GM21825 (cell line): ENCODE measurements at regions not wholly inside any gene's neighbourhood (a gene's known extent, or its start where the extent isn't known, plus 50 kb on each side); places are given as distances from the start of the nearest gene placed in this dataset.

Experiments used
- ATAC-seq: cut with Tn5 transposase; IDR thresholded peaks from one replicate; pipeline ENCODE4 v1.9.1; 2021; ENCODE audit warnings: mild to moderate bottlenecking, moderate library complexity; ENCODE audit not compliant: unreplicated experiment

- no peak for ATAC-seq
Measured at GRCh38 chr11:92527467-92527866, 302.8 kb downstream of the FAT3 start.

DNA sequence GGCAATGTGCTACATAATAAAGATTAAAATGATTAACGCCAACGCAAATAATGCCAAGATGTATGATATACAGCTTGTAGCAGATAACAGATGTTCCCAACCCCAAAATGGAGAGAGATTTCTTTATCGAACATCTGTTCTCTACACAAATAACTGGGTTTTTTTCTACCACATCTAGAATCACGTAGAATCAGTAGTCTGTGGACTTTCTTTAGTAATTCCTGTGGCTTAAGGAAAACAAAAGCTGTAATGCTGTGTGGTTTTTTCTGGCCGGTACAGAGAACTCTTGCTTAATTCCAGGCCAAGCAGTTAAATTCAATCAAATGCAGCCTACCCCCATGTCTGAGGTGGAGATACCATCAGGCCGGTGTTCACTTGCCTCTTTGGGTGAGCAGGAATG lies 303.4 kb downstream of the FAT3 start:
- no peak for ATAC-seq

DNA sequence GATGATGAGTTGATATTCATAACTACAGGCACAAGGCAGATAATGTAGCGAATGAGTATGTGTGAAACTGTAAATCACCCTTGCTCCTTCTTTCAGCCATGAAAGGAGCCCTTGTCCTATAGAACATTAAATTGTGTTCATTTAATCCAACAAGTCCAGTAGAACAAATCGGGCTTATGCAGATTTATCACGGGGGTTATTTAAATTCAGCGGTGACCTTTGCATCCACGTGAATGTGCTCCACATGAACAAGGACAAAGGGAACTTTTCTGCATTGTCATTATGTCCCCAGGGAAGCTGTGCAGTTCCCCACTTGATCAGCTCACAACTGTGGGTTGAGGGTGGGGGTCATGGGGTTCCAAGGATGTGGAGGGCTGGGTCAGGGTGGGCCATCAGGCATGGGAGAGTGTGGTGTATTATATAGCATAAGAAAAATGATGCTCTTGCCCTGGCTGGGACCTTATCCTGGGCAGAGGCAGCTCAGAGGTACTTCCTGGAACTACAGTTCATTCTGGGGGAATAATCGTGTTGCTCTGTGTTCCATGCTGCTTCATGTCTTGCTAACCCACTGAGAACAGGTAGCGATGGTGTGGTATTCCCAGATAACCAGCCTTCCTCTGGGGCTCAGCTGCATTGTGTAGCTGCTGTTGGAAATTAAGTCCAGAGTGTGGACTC lies 306.6 kb downstream of the FAT3 start:
- ATAC-seq = no peak

GRCh38 chr11:92533657-92534335 lies 309.2 kb downstream of the FAT3 start:
- ATAC-seq = no peak

DNA sequence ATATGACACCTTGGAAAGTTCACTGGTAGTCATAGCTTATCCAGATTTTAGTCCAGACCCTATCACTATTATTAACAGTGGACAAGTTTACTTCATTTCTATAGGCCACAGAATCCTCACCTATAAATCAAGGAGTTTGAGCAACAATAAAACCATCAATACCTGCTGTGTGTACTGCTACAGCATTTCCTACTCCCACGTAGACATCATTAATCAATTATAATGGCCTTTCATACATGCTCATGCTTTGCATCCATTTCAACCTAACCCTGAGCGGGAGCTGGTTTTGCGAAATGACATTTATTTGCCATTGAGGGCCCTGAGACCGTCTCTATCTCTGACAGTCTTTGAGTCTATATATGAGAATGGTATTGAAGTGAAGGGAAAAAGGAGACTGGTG lies 312.3 kb downstream of the FAT3 start:
- no peak for ATAC-seq

- no peak for ATAC-seq
Measured at GRCh38 chr11:92540096-92540495, 315.5 kb downstream of the FAT3 start.

- ATAC-seq = no peak
Measured at GRCh38 chr11:92545906-92546471, 321.4 kb downstream of the FAT3 start.

DNA sequence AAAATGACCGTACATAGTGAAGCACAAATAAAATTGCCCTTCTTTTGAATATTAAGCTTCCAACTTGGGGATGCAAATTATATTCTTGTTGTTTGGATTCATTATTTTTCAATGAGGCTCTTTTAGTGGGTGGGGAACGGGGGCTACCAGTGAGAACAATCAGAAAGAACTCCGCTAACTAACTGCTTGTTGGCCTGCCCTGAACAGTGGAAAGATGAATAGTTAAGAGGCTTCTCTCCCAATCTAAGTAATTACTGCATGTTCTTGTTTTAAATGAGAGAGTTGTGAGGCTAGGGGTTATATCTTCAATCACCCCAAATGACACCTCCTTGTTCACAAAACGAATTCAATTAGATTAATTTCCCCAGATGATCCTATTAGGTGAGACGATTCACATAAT lies 322.0 kb downstream of the FAT3 start:
- ATAC-seq = no peak

DNA sequence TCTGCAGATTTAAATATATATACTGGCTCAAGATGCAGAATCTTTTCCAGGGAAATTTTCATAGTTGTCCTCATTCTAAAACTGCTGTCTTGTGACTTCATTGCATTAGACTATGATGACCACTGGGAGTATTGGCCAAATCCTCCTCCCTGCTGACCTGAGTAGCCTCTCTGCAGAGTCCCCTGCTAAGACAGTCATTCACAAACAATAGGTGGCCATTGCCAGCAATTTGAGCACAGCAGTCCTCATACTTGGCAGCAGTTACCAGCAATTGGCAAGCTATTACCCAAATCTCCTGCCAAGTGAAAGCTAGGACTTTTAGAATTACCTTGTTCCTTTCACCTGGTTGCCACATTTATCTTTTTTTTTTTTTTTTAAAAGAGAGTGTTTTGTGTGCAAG lies 325.8 kb downstream of the FAT3 start:
- no peak for ATAC-seq

DNA sequence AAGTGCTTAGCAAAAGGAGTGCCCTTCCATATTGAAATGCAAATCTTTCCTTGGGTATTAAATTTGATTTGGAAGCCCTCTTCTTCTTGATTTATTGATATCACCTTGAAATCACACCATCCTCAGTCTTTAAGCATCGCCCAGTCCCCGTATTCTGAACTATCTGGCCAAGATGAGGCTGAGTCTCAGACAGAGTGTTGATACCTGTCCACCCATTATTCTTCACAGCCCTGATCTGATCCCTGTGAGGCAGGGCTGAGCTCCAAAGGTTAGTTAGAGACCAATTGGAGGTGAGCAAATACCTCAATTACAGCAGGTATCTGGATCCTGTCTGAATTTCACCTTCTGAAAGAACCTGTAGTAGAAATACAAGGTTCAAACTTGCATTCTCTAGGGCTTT lies 326.3 kb downstream of the FAT3 start:
- ATAC-seq = no peak

DNA sequence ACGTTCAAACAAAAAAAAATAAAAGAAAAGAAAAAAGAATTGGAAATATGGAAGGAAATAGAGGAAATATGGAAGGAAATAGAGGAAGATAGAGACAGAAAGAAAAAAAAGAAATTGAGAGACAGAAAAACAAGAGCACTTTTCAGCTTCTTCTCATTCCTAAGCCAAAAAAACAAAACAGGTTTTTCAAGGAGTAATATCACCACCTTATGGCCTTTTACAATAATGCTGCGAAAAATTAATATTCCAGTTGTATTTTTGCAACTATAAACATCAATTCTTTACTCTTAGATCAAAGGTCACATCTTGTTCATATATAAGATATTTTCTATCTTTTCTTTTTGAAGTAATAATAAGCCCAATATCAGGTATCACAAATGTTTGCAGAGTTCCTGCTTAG lies 328.3 kb downstream of the FAT3 start:
- no peak for ATAC-seq

DNA sequence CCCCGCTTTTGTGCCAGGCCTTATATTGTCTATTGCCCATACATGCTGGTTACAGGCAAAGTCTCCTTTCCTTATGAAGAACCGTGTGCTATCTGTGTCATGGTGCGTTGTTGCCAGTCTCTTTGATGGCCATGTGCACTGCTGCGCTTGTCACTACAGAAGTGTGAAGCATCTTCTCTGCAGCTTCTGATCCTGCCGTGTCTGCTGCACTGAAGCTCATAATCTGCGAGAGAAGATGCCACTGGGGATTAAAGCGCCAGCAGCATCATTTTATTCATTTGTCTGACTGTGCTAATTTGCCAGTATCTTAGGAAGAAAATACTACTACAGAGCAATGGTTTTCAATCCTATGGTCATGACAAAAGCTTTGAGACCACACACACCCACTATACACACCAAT lies 330.1 kb downstream of the FAT3 start:
- ATAC-seq = no peak

DNA sequence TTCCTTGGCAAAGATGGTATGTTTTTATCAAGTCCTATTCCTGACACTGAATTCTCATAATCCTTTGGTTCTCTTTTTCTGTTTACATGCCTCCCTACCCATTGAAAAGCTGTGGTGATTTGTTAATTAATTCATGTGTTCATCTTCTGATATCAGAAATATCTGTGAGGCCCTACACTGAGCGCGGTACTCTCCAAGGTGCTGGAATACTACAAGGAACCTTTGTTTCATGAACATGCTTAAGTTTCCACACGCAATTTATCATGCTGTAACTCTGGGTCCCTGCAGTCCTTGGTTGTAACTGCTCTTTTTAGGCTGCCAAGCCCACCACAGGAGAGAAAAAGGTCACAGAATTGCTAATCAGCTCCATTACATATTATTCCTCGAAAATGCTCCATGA lies 331.8 kb downstream of the FAT3 start:
- ATAC-seq = no peak

DNA sequence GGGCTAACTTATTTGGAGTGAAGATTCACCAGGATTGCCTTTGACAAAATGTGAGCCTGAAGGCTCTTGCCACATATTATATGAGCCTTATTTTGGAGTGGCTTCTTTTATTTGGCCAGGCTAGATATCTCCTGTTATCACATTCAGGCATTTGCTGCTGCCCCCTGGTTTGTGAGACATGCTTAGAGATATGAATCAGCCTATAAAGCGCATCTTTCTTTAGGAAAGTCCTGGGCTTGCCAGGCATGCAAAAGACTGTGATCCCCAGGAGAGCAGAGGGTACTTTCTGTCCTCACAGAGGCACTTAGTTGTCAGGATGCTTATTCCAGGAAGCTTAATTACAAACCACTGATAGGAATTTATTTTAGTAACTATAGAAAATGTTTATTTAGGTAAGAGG lies 333.3 kb downstream of the FAT3 start:
- ATAC-seq = no peak

GRCh38 chr11:92558323-92558722 lies 333.7 kb downstream of the FAT3 start:
- no peak for ATAC-seq

- no peak for ATAC-seq
Measured at GRCh38 chr11:92569726-92570125, 345.1 kb downstream of the FAT3 start.

DNA sequence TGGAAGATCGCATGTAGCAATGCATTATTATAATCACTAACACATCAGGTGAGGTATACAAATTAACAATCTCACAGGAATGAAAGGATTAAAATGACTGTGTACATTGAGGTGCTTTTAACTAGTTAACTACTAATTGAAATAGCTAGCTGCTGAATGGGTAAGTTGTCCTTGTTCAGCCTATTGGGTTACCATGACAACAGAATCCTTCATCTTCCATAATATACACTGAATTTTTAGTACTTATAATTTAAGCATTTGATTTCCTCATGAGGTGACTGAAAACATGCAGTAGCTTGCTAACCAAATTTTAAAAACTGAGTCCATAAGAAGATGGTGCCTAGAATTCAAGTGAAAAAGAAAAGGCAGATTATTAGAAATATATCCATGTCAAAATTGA lies 347.9 kb downstream of the FAT3 start:
- no peak for ATAC-seq

GRCh38 chr11:92576315-92576714 lies 351.7 kb downstream of the FAT3 start:
- no peak for ATAC-seq

DNA sequence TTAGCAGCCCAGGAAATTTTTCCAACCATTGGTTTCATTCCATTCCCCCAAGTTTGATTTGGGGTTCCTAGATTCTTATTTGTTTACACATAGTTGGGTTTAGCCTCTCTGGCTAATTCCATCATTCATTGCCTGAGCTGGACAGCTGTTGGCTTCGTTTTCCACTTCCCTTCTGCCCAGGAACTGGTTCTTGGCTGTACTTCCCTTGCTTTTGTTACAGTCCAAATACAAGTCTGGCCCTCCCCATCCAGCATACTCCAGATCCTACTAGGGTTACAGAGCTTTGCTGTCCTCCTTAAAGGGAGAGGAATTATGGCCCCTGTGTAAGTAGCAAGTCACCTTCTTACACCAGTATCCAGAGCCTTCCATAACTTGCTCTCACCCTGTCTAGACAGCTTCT lies 356.3 kb downstream of the FAT3 start:
- ATAC-seq = no peak

- no peak for ATAC-seq
Measured at GRCh38 chr11:92588393-92588792, 363.8 kb downstream of the FAT3 start.

GRCh38 chr11:92589512-92589911 lies 364.9 kb downstream of the FAT3 start:
- ATAC-seq = no peak

DNA sequence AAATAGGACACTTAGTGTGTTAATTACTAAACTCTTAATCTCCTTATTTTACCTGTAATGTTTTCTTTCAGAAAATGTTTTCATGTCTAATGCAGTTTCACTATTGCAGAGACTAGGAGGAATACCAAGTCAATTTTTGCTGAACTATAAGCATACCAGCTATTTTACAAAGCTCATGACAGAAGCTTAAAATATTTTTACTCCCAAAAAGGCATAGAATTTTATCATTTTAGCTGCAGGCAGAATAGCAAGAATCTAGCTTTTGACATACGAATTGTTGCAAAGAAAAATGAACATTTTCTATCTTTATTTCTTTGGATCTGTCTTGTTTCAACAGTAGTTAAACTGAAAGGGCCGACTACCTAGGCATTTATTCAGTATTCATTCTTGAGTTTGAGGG lies 366.9 kb downstream of the FAT3 start:
- ATAC-seq = no peak

DNA sequence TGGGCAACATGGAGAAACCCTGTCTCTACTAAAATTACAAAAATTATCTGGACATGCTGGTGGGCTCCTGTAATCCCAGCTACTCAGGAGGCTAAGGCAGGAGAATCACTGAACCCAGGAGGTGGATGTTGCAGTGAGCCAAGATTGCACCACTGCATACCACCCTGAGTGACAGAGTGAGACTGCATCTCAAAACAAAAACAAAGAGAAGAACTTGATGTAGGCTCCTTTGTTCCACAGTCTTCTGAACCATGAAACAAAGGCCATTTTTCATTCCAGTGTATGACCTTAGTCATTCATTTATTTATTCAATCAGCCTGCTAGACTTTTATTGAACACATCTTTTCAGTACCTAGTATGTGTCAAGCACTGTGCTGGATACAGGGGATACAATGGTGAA lies 369.6 kb downstream of the FAT3 start:
- no peak for ATAC-seq
